GM18873 (cell line): ENCODE measurements at regions not wholly inside any gene's neighbourhood (a gene's known extent, or its start where the extent isn't known, plus 50 kb on each side); places are given as distances from the start of the nearest gene placed in this dataset.

Experiments used
- ATAC-seq: cut with Tn5 transposase; IDR thresholded peaks from one replicate; pipeline ENCODE4 v1.9.1; 2021; ENCODE audit warnings: mild to moderate bottlenecking, moderate library complexity, moderate number of reproducible peaks; ENCODE audit not compliant: unreplicated experiment, low FRiP score

GRCh38 chr9:104417296-104417695 lies 86.8 kb upstream of the OR13F1 start:
- no peak for ATAC-seq

DNA sequence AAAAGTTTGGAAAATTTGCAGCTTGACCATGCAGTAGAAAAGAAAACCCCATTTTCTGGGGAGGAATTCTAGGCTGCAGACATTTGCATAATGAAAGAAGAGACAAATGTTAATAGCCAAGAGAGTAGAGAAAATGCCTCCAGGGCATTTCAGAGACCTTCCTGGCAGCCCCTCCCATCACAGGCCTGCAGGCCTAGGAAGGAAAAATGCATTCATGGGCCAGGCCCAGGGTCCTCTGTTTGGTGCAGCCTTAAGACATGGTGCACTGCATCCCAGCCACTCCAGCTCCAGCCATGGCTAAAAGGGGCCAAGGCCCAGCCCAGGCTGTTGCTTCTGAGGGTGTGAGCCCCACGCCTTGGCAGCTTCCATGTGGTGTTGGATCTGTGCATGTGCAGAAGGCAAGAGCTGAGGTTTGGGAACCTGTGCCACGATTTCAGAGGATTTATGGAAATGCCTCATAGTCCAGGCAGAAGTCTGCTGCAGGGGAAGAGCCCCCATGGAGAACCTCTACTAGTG lies 75.0 kb upstream of the OR13F1 start:
- ATAC-seq: no peak

GRCh38 chr9:104435059-104435458 lies 69.0 kb upstream of the OR13F1 start:
- ATAC-seq: no peak

GRCh38 chr9:104448036-104448435 lies 56.0 kb upstream of the OR13F1 start:
- no peak for ATAC-seq
